H1 (cell line): ENCODE measurements at regions not wholly inside any gene's neighbourhood (a gene's known extent, or its start where the extent isn't known, plus 50 kb on each side); places are given as distances from the start of the nearest gene placed in this dataset.

ENCODE experiments used
- BACH1 ChIP-seq: IDR thresholded peaks from 2 replicates; pipeline ENCODE4 v1.6.1; 2012; ENCODE audit warnings: low read length, improper control_type of control experiment
- CBX5 ChIP-seq: fragments of 300-800, 300-1000 bp; sonication (generic); IDR thresholded peaks from 2 replicates; pipeline ENCODE4 v1.7.1; 2016; ENCODE audit warnings: antibody characterized with exemption, low read length, low read depth
- CREB1 ChIP-seq: IDR thresholded peaks from 2 replicates; pipeline ENCODE4 v1.6.1; 2012; ENCODE audit warnings: inconsistent platforms
- POLR2AphosphoS5 ChIP-seq: IDR thresholded peaks from 2 replicates; pipeline ENCODE4 v1.6.1; 2011; ENCODE audit warnings: low read depth, low read length
- TBP ChIP-seq: IDR thresholded peaks from 2 replicates; pipeline ENCODE4 v1.6.1; 2011; ENCODE audit warnings: low read depth, low read length, improper control_type of control experiment
- TF ChIP-seq, protein P1 (sequence below), 3 experiments: IDR thresholded peaks; 1 replicate in 2 of 3; 2 replicates in 1 of 3; pipeline versions ENCODE4 v1.5.1 to v1.6.1; 2011; ENCODE audit warnings: low read length in 3 of 3, mild to moderate bottlenecking in 3 of 3, inconsistent platforms in 2 of 3, low read depth in 1 of 3, moderate library complexity in 1 of 3; ENCODE audit not compliant: insufficient read depth in 1 of 3; ENCODE audit errors: control extremely low read depth in 1 of 3
- TF ChIP-seq, protein P2 (sequence below): IDR thresholded peaks from 2 replicates; pipeline ENCODE4 v1.6.1; 2012; ENCODE audit warnings: low read length, inconsistent platforms

DNA sequence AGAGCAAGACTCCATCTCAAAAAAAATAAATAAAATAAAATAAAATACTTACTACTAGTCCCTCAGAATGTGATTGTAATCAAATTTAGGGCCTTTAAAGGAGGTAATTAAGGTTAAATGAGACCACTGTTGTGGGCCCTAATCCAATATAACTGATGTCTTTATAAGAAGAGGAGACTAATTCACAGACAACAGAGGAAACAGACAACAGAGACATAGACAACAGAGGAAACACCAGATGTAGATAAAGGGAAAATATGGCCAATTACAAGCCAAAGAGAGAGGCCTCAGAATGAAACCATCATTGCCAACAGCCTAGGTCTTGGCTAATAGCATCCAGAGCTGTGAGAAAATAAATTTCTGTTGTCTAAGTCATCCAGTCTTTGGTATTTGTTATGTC, 669.0 kb upstream of the FOXG1 start:
- TF ChIP-seq, protein P1, sequence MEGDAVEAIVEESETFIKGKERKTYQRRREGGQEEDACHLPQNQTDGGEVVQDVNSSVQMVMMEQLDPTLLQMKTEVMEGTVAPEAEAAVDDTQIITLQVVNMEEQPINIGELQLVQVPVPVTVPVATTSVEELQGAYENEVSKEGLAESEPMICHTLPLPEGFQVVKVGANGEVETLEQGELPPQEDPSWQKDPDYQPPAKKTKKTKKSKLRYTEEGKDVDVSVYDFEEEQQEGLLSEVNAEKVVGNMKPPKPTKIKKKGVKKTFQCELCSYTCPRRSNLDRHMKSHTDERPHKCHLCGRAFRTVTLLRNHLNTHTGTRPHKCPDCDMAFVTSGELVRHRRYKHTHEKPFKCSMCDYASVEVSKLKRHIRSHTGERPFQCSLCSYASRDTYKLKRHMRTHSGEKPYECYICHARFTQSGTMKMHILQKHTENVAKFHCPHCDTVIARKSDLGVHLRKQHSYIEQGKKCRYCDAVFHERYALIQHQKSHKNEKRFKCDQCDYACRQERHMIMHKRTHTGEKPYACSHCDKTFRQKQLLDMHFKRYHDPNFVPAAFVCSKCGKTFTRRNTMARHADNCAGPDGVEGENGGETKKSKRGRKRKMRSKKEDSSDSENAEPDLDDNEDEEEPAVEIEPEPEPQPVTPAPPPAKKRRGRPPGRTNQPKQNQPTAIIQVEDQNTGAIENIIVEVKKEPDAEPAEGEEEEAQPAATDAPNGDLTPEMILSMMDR (IDR thresholded peaks at IDR 0.05; ENCODE audit: control extremely low read depth in 1 of 3, insufficient read depth in 1 of 3, low read depth in 1 of 3, low read length in 3 of 3) = no peak
- TF ChIP-seq BACH1 (no peak), TBP (no peak), POLR2AphosphoS5 (no peak), CREB1 (no peak), CBX5 (no peak)
- TF ChIP-seq, protein P2, sequence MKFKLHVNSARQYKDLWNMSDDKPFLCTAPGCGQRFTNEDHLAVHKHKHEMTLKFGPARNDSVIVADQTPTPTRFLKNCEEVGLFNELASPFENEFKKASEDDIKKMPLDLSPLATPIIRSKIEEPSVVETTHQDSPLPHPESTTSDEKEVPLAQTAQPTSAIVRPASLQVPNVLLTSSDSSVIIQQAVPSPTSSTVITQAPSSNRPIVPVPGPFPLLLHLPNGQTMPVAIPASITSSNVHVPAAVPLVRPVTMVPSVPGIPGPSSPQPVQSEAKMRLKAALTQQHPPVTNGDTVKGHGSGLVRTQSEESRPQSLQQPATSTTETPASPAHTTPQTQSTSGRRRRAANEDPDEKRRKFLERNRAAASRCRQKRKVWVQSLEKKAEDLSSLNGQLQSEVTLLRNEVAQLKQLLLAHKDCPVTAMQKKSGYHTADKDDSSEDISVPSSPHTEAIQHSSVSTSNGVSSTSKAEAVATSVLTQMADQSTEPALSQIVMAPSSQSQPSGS = no peak
